K562 (cell line): ENCODE measurements at regions not wholly inside any gene's neighbourhood (a gene's known extent, or its start where the extent isn't known, plus 50 kb on each side); places are given as distances from the start of the nearest gene placed in this dataset.

Experiments used
- BCL6 ChIP-seq: fragments of 250-450 bp; sonication (Bioruptor Pico); IDR thresholded peaks from 2 replicates; pipeline ENCODE4 v1.4.0; 2020
- BDP1 ChIP-seq: IDR thresholded peaks from 3 replicates; pipeline ENCODE4 v1.6.1; 2011; ENCODE audit not compliant: insufficient read length, insufficient read depth
- FIP1L1 ChIP-seq: fragments of 200-400 bp; formaldehyde crosslinking; IDR thresholded peaks from 2 replicates; pipeline ENCODE4 v1.6.1; 2018; ENCODE audit warnings: mild to moderate bottlenecking, low read depth, low read length; ENCODE audit not compliant: poor library complexity, severe bottlenecking
- MYNN ChIP-seq, 2 experiments: sonication (generic); formaldehyde crosslinking in 1 of 2; IDR thresholded peaks; 2 replicates each; pipeline versions ENCODE4 v1.5.0 to v1.6.1; 2016 to 2020; ENCODE audit warnings: antibody characterized with exemption in 1 of 2, missing genetic modification reagents in 1 of 2
- NFRKB ChIP-seq: fragments of 450-650 bp; IDR thresholded peaks from 2 replicates; pipeline ENCODE4 v1.6.1; 2016; ENCODE audit warnings: low read depth
- PKNOX1 ChIP-seq: fragments of 450-650 bp; IDR thresholded peaks from 2 replicates; pipeline ENCODE4 v1.6.1; 2016
- PRMT5 ChIP-seq: sonication (generic); formaldehyde crosslinking; IDR thresholded peaks from 2 replicates; pipeline ENCODE4 v1.5.0; 2020; ENCODE audit warnings: missing genetic modification reagents
- REST ChIP-seq, 2 experiments: fragments of 450-650 bp; formaldehyde crosslinking in 1 of 2; IDR thresholded peaks; 2 replicates each; pipeline versions ENCODE4 v1.4.0 to v1.6.1; 2014 to 2020; ENCODE audit warnings: mild to moderate bottlenecking in 2 of 2, borderline replicate concordance in 1 of 2, low read depth in 1 of 2

GRCh38 chr4:67327245-67328017, 217.9 kb downstream of the CENPC start (continued):
- TF ChIP-seq REST (IDR thresholded peaks at IDR 0.05; ENCODE audit: borderline replicate concordance), result peak; percentile 80
- no peak for TF ChIP-seq REST (CRISPR knock-in tag; IDR thresholded peaks at IDR 0.05; ENCODE audit: low read depth)
- TF ChIP-seq PKNOX1, result 0 out of 2 replicates have a peak, but pooled peaks have one; percentile 5
- TF ChIP-seq BDP1, result no peak
- TF ChIP-seq NFRKB, result no peak
- TF ChIP-seq MYNN (IDR thresholded peaks at IDR 0.05), result peak; percentile 77; the same call in 1 of the 2 replicates
- no peak for TF ChIP-seq MYNN (CRISPR knock-in tag; IDR thresholded peaks at IDR 0.05)
- no peak for TF ChIP-seq FIP1L1
- TF ChIP-seq PRMT5 (CRISPR knock-in tag), result no peak
- TF ChIP-seq BCL6, result no peak
- TF ChIP-seq, all 486 proteins: peak for 8
